Stomach (tissue), 8 donors: ENCODE measurements at regions not wholly inside any gene's neighbourhood (a gene's known extent, or its start where the extent isn't known, plus 50 kb on each side); places are given as distances from the start of the nearest gene placed in this dataset.
A peak's percentile ranks its signal among the peaks of the same experiment; 100 is the strongest.

Experiments
- DNase-seq, 2 donors: peaks; one replicate each; pipeline versions ENCODE4 v3.0.0 to v3.0.0-alpha.2; 2013 to 2019
- H3K27ac ChIP-seq, 5 donors: fragments of 200-600 bp in 4 of 5; sonication (generic) in 4 of 5; one replicate each; pipeline ENCODE4 v1.5.1; 2013 to 2019; ENCODE audit warnings: mild to moderate bottlenecking in 1 of 5, moderate library complexity in 1 of 5
- H3K27me3 ChIP-seq, 3 donors: fragments of 200-600 bp; sonication (generic); one replicate each; pipeline ENCODE4 v1.5.1; 2017 to 2019; ENCODE audit warnings: mixed run types in 1 of 3
- H3K36me3 ChIP-seq, 4 donors: fragments of 200-600 bp; sonication (generic); 1 replicate in 3 of 4; 2 replicates in 1 of 4; pipeline ENCODE4 v1.5.1; 2016 to 2019
- H3K4me1 ChIP-seq, 4 donors: fragments of 200-600 bp; sonication (generic); one replicate each; pipeline ENCODE4 v1.5.1; 2016 to 2019
- H3K4me3 ChIP-seq, 4 donors: fragments of 200-600 bp; sonication (generic) in 3 of 4; one replicate each; pipeline ENCODE4 v1.5.1; 2016 to 2019; ENCODE audit warnings: mild to moderate bottlenecking in 1 of 4
- H3K9me3 ChIP-seq, 4 donors: fragments of 200-600 bp; sonication (generic); one replicate each; pipeline ENCODE4 v1.5.1; 2016 to 2019
- CTCF ChIP-seq, 7 experiments: fragments of 450-650 bp in 4 of 7; fragments of 200-600 bp in 3 of 7; sonication (generic) in 3 of 7; IDR thresholded peaks; one replicate each; pipeline ENCODE4 v1.5.1; 2016 to 2019; ENCODE audit warnings: antibody characterized with exemption in 7 of 7, control low read depth in 2 of 7, mild to moderate bottlenecking in 1 of 7
- EP300 ChIP-seq: sonication (generic); formaldehyde crosslinking; IDR thresholded peaks from one replicate; pipeline ENCODE4 v1.6.1; 2017; ENCODE audit warnings: antibody characterized with exemption
- POLR2A ChIP-seq, 4 donors: fragments of 450-650 bp; IDR thresholded peaks; one replicate each; pipeline ENCODE4 v1.6.1; 2016; ENCODE audit warnings: antibody characterized with exemption in 4 of 4, control low read depth in 2 of 4, mild to moderate bottlenecking in 1 of 4, moderate library complexity in 1 of 4
- POLR2AphosphoS5 ChIP-seq, 3 donors: sonication (generic); formaldehyde crosslinking; IDR thresholded peaks; one replicate each; pipeline ENCODE4 v1.6.1; 2016; ENCODE audit warnings: antibody characterized with exemption in 3 of 3
- WGBS, 5 donors: extraction: QIAGEN DNeasy Blood & Tissue Kit in 3 of 5; methylation state at CpG; one replicate each; pipeline versions ENCODE4 v1.1.5 to v1.1.7; 2013 to 2018; 5-methylcytosine and 5-hydroxymethylcytosine counted together
- intact Hi-C: fragments of 100-400 bp; cut with DNase I; formaldehyde crosslinking; loops from one replicate; pipeline ENCODE4 v1.15.1; 2023; ENCODE audit warnings: low total_unique reads
- donor health status: healthy with polysubstance abuse.
- donor health status: Bipolar disorder and iron deficiency.
- donor health status: healthy.

DNA sequence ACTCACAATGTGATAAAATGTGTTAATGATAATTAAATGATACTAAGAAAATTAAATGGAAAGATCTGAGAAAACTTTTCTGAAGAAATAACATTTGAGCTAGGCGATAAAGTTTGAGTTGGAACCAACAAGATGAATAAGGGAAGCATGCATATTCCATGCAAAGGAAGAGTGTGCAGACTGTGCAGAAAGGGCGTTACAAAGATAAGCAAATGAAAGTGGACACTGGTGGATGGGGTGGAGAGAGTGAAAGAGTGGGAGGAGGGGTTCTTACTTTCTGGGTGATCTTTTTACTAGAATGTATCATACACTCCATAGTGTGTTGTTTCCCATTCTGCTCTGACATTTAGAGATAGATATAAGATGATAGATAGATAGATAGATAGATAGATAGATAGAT is 138.7 kb downstream of the HTR1A start:
- Histone ChIP-seq H3K4me3 (no peak overlapping the region), H3K27ac (no peak overlapping the region), H3K4me1 (no peaks in the 10 kb centered on the region), H3K27me3 (no peaks in the 10 kb centered on the region), H3K9me3 (no peaks in the 10 kb centered on the region), H3K36me3 (no peaks in the 10 kb centered on the region)
- DNase-seq, result no peak
- no peak for TF ChIP-seq EP300
- no peak for TF ChIP-seq CTCF (IDR thresholded peaks at IDR 0.05)
- TF ChIP-seq POLR2AphosphoS5 (IDR thresholded peaks at IDR 0.05), result no peak
- TF ChIP-seq POLR2A (IDR thresholded peaks at IDR 0.05), result no peak
- 69 to 80% (median 72%) methylated on average over 2 of the region's 2 CpGs for WGBS, 5 donors
- intact Hi-C loops, result no loop called here

DNA sequence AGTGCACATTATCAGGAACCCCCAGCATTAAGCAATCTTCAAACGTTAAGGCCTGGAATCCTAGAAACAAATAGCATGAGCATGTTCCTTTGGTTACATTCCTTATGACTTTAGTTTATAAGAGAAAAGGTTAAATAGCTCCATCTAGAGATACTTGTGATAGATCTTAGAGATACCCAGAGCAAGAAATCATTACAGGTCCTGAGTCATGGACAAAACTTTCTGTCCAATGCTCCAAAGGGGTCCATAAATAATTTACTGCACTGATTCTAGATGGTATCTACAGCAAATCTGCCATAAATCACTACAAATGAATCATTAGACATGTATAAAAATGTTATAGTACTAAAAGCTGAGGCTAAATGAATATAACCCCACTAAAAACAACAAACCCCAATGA is 139.6 kb downstream of the HTR1A start:
- H3K4me3 ChIP-seq, result no peak overlapping the region
- no peaks in the 10 kb centered on the region for H3K9me3 ChIP-seq
- WGBS, 5 donors, result 0 to 16% (median 9%) methylated on average over 1 of the region's 1 CpG
- no peak overlapping the region for H3K27ac ChIP-seq
- H3K4me1 ChIP-seq, result no peaks in the 10 kb centered on the region
- peak in 1 of 2 donors; percentile 2 for DNase-seq
- TF ChIP-seq CTCF (IDR thresholded peaks at IDR 0.05), result no peak
- TF ChIP-seq EP300, result no peak
- TF ChIP-seq POLR2AphosphoS5 (IDR thresholded peaks at IDR 0.05), result no peak
- TF ChIP-seq POLR2A (IDR thresholded peaks at IDR 0.05), result no peak
- intact Hi-C loops, result no loop called here
- H3K36me3 ChIP-seq, result no peaks in the 10 kb centered on the region
- H3K27me3 ChIP-seq, result no peaks in the 10 kb centered on the region

DNA sequence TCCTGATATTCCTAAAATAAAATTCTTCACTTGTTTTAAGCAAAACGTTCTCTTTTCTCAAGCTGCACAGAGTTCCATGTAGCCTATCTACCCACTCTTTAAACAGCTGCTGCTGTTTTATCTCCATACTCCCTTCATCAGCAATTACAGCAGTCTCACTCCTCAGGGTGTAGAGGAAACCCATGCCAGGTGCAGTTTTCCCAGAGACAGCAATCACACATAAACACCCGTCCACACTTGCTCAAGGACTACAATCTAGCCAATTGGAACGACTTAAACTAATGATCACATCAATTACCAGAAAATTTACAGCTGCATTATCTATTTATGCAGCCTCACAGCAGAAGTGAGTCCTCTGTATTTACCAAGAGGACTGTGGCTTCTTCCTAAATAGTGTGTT is 141.7 kb downstream of the HTR1A start:
- TF ChIP-seq POLR2AphosphoS5 (IDR thresholded peaks at IDR 0.05) (no peak), EP300 (no peak)
- Histone ChIP-seq H3K36me3 (no peaks in the 10 kb centered on the region), H3K4me3 (no peak overlapping the region), H3K9me3 (peaks cover 0 to 8% (median 6%) of the 10 kb centered on the region in 4 donors), H3K27ac (no peak overlapping the region), H3K4me1 (no peaks in the 10 kb centered on the region), H3K27me3 (no peaks in the 10 kb centered on the region)
- intact Hi-C loops, result no loop called here
- WGBS, 5 donors, result 24 to 34% (median 32%) methylated on average over 3 of the region's 3 CpGs
- peak in 1 of 2 donors; percentile 26 for DNase-seq

DNA sequence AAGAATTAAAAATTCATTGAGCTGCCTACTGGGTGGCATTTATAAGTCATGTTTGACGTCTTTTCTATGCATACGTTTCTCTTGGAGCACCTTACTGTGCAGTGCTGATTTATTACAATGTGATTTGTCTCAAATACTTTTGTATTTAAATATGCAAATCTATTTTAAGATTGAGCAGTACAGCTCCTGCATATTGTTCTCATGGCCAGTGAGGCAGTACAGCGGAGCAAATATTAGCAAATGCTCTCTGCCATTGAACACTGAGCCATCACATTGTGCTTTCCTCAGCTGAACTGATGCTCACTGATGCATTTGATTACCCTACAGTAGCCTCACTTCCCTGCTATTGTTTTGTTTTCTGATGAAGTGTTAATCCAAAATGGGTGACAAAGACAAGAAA is 149.6 kb downstream of the HTR1A start:
- Histone ChIP-seq H3K4me3 (no peak overlapping the region), H3K27ac (no peak overlapping the region), H3K9me3 (peaks cover 0 to 24% (median 21%) of the 10 kb centered on the region in 4 donors), H3K36me3 (no peaks in the 10 kb centered on the region), H3K27me3 (no peaks in the 10 kb centered on the region), H3K4me1 (no peaks in the 10 kb centered on the region)
- TF ChIP-seq EP300, result no peak
- no peak for TF ChIP-seq POLR2A (IDR thresholded peaks at IDR 0.05)
- TF ChIP-seq CTCF (IDR thresholded peaks at IDR 0.05), result no peak
- TF ChIP-seq POLR2AphosphoS5 (IDR thresholded peaks at IDR 0.05), result no peak
- DNase-seq, result no peak
- 83 to 95% (median 91%) methylated on average over 3 of the region's 3 CpGs for WGBS, 5 donors
- intact Hi-C loops, result no loop called here

DNA sequence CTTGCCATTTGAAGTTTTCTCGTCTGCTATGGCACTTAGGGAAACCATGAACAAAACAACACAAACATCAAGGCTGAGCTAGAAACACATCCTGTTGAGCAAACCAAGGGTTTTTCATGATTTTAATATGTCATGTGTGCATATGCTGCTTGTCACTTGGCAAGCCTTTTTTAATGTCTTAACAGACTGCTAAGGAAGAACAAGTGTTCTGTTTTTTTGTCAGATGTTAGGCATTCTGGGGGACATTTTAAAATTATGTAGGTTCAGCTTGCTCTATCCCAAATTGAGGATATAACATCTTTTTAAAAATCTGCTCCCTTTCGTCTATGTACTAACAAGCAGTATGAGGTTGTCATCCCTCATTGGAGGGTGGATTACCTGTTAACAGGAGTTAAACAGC is 150.3 kb downstream of the HTR1A start:
- H3K36me3 ChIP-seq, result no peaks in the 10 kb centered on the region
- intact Hi-C loops, result no loop called here
- H3K27ac ChIP-seq, result no peak overlapping the region
- TF ChIP-seq POLR2A (IDR thresholded peaks at IDR 0.05) (no peak), EP300 (no peak), POLR2AphosphoS5 (IDR thresholded peaks at IDR 0.05) (no peak), CTCF (IDR thresholded peaks at IDR 0.05) (no peak)
- no peaks in the 10 kb centered on the region for H3K4me1 ChIP-seq
- 68 to 82% (median 77%) methylated on average over 2 of the region's 2 CpGs for WGBS, 5 donors
- peaks cover 0 to 24% (median 21%) of the 10 kb centered on the region in 4 donors for H3K9me3 ChIP-seq
- no peak for DNase-seq
- H3K4me3 ChIP-seq, result no peak overlapping the region
- no peaks in the 10 kb centered on the region for H3K27me3 ChIP-seq
